ENCODE measurements at regions not wholly inside any gene's neighbourhood (a gene's known extent, or its start where the extent isn't known, plus 50 kb on each side); places are given as distances from the start of the nearest gene placed in this dataset.

GRCh38 chr2:37464067-37464466 lies 119.6 kb downstream of the QPCT start:
- no peak for DNase-seq
- no peaks in the 10 kb centered on the region for H3K9me3 ChIP-seq
- no peaks in the 10 kb centered on the region for H3K36me3 ChIP-seq
- TF ChIP-seq POLR2A (IDR thresholded peaks at IDR 0.05) = no peak
- no peaks in the 10 kb centered on the region for H3K4me1 ChIP-seq
- no peak overlapping the region for H3K27ac ChIP-seq
- no peaks in the 10 kb centered on the region for H3K27me3 ChIP-seq
- no peak overlapping the region for H3K4me3 ChIP-seq

DNA sequence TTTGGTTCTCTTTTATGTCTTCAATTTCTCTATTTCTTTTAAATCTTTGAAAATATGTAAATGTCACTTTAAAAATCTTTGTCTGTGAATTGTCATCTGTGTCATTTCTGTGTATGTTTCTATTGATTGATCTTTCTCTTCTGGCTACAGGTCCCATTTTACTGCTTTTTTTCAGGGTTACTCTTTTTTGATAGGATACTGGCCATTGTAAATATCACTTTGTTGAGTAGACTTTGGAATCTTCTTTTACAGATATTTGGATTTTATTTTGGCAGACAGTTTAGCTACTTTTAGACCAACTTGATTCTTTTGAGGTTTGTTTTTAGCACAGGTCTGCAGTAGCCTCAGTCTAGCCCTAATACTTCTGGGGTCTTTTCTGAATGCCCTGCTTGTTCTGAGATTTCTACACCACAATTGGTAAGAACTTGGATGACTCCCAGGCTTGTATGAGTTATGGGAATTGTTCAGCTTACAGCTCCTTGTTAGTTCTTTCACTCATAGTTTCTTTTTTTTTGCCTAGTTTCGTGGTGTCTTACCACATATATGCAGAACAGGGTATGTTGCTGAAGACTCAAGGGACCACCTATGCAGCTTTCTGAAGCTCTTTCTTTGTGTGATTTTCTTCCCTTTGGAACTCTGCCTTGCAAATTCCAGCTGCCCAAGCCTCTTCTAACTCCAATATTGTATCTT lies 122.2 kb downstream of the QPCT start:
- DNase-seq = no peak
- TF ChIP-seq, protein P1, sequence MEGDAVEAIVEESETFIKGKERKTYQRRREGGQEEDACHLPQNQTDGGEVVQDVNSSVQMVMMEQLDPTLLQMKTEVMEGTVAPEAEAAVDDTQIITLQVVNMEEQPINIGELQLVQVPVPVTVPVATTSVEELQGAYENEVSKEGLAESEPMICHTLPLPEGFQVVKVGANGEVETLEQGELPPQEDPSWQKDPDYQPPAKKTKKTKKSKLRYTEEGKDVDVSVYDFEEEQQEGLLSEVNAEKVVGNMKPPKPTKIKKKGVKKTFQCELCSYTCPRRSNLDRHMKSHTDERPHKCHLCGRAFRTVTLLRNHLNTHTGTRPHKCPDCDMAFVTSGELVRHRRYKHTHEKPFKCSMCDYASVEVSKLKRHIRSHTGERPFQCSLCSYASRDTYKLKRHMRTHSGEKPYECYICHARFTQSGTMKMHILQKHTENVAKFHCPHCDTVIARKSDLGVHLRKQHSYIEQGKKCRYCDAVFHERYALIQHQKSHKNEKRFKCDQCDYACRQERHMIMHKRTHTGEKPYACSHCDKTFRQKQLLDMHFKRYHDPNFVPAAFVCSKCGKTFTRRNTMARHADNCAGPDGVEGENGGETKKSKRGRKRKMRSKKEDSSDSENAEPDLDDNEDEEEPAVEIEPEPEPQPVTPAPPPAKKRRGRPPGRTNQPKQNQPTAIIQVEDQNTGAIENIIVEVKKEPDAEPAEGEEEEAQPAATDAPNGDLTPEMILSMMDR (IDR thresholded peaks at IDR 0.05) = no peak
- TF ChIP-seq POLR2A (IDR thresholded peaks at IDR 0.05) = no peak
- Histone ChIP-seq H3K27me3 (no peaks in the 10 kb centered on the region), H3K4me3 (no peak overlapping the region), H3K27ac (no peak overlapping the region), H3K36me3 (no peaks in the 10 kb centered on the region), H3K9me3 (no peaks in the 10 kb centered on the region), H3K4me1 (no peaks in the 10 kb centered on the region)

DNA sequence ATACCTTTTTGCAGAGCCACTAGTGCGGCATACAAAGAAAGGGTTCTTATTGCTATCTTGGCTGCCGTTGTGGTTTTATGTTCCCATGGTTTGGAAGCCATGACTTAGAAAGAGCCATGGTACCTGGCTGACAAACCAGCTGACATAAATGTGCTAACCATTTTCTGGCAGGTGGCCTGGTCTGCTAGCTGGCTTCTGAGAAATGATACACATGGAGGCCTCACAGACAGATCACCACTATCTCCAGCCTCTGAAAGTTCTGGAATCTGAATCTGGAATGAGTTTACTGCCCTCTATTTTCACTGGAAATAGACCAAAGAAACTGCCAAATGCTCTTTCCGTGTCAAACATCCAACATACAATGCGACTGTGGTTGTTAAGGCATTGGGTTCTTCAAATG lies 123.7 kb downstream of the QPCT start:
- H3K9me3 ChIP-seq = no peaks in the 10 kb centered on the region
- no peaks in the 10 kb centered on the region for H3K36me3 ChIP-seq
- no peaks in the 10 kb centered on the region for H3K4me1 ChIP-seq
- H3K27ac ChIP-seq = no peak overlapping the region
- no peak overlapping the region for H3K4me3 ChIP-seq
- TF ChIP-seq, protein P1 (IDR thresholded peaks at IDR 0.05) = no peak
- TF ChIP-seq POLR2A (IDR thresholded peaks at IDR 0.05) = no peak
- no peak for DNase-seq
- no peaks in the 10 kb centered on the region for H3K27me3 ChIP-seq

DNA sequence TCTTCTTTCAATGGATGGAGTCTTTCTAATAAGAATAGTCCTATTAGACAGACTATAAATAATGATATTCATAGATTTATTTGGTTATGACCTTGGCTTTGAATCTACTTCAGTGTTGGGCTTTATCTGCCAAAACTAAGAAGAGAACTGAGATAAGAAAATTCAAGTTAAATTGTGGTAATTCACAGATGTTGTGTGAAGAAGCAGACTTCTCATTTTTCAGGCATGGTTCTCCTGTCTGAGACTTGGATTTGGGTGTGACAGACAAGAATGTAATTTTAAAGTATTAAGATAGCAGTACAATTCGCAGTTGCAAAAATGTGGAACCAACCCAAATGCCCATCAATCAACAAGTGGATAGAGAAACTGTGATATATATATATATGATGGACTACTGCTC lies 124.7 kb downstream of the QPCT start:
- no peak overlapping the region for H3K4me3 ChIP-seq
- TF ChIP-seq POLR2A (IDR thresholded peaks at IDR 0.05) = no peak
- TF ChIP-seq, protein P1 (IDR thresholded peaks at IDR 0.05) = no peak
- H3K36me3 ChIP-seq = no peaks in the 10 kb centered on the region
- no peaks in the 10 kb centered on the region for H3K9me3 ChIP-seq
- no peak overlapping the region for H3K27ac ChIP-seq
- no peaks in the 10 kb centered on the region for H3K27me3 ChIP-seq
- no peak for DNase-seq
- H3K4me1 ChIP-seq = no peaks in the 10 kb centered on the region

- Histone ChIP-seq H3K4me1 (no peaks in the 10 kb centered on the region), H3K9me3 (no peaks in the 10 kb centered on the region), H3K36me3 (no peaks in the 10 kb centered on the region), H3K4me3 (no peak overlapping the region), H3K27me3 (no peaks in the 10 kb centered on the region), H3K27ac (no peak overlapping the region)
- TF ChIP-seq POLR2A (IDR thresholded peaks at IDR 0.05) = no peak
- TF ChIP-seq, protein P1 (IDR thresholded peaks at IDR 0.05) = no peak
- DNase-seq = no peak
Observed at GRCh38 chr2:37471104-37471503, 126.7 kb downstream of the QPCT start.

GRCh38 chr2:37471994-37472393 lies 127.6 kb downstream of the QPCT start:
- no peak for DNase-seq
- TF ChIP-seq, protein P1 (IDR thresholded peaks at IDR 0.05) = no peak
- no peak for TF ChIP-seq POLR2A (IDR thresholded peaks at IDR 0.05)
- Histone ChIP-seq H3K27ac (no peak overlapping the region), H3K27me3 (no peaks in the 10 kb centered on the region), H3K36me3 (no peaks in the 10 kb centered on the region), H3K4me3 (no peak overlapping the region), H3K4me1 (no peaks in the 10 kb centered on the region), H3K9me3 (no peaks in the 10 kb centered on the region)
